C4-2B (cell line): ENCODE measurements at regions not wholly inside any gene's neighbourhood (a gene's known extent, or its start where the extent isn't known, plus 50 kb on each side); places are given as distances from the start of the nearest gene placed in this dataset.

ENCODE experiments used
- CTCF ChIP-seq: fragments of 450-650 bp; conservative IDR thresholded peaks from 2 replicates; pipeline ENCODE4 v1.5.1; 2017; ENCODE audit warnings: mild to moderate bottlenecking
- ZFX ChIP-seq: fragments of 450-650 bp; IDR thresholded peaks from 2 replicates; pipeline ENCODE4 v1.6.1; 2017

GRCh38 chrX:5791721-5792120 is 436.9 kb downstream of the NLGN4X start:
- TF ChIP-seq CTCF (no peak), ZFX (no peak)
